ENCODE measurements at regions not wholly inside any gene's neighbourhood (a gene's known extent, or its start where the extent isn't known, plus 50 kb on each side); places are given as distances from the start of the nearest gene placed in this dataset.

DNA sequence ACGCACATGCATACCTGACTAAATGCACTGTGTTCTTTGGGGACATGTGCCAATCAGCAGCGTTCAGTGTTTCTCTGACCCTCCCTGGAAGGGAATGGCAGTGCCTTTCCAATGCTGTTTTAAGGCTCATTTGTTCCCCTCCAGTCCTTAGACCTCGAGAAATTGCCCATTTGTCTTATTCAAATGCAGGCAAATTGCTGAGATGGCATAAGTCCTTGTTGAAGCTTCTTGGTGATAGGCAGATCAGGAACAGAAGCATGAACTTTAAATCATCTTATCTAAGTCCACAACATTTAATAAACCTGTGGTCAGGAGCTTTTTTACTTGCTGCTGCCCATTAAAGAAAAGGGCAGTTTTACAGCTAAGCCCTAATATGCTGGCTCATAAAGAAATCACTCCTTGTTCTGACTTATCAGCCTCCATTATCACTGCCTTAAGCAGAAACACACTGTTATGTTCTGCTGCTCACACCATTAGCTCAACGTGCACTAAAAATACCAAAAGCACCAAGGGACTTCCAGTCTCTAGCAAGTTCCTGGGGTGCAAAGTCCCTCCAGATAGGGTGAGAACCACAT lies 112.9 kb upstream of the LRFN2 start:
- TF ChIP-seq NRF1 (IDR thresholded peaks at IDR 0.05; ENCODE audit: low read depth, low read length) (no peak), SRF (IDR thresholded peaks at IDR 0.05; ENCODE audit: low read depth, low read length) (no peak), TAF1 (IDR thresholded peaks at IDR 0.05; ENCODE audit: low read depth, low read length) (no peak), GABPA (IDR thresholded peaks at IDR 0.05; ENCODE audit: borderline replicate concordance, insufficient read depth, low read length) (no peak), POLR2AphosphoS5 (IDR thresholded peaks at IDR 0.05; ENCODE audit: low read depth, low read length) (no peak), CEBPB (IDR thresholded peaks at IDR 0.05; ENCODE audit: low read depth, low read length) (no peak), SIN3A (conservative IDR thresholded peaks at IDR 0.05 in 1 of 2, IDR thresholded peaks at IDR 0.05 in 1 of 2; ENCODE audit: low read depth in 1 of 2, low read length in 2 of 2) (no peak), EGR1 (IDR thresholded peaks at IDR 0.05; ENCODE audit: borderline replicate concordance, low read depth, low read length) (no peak), YY1 (IDR thresholded peaks at IDR 0.05; ENCODE audit: low read depth, low read length) (no peak), POLR2A (IDR thresholded peaks at IDR 0.05; ENCODE audit: control extremely low read depth in 1 of 2, low read depth in 2 of 2, low read length in 2 of 2) (no peak), TEAD4 (IDR thresholded peaks at IDR 0.05; ENCODE audit: low read depth, low read length) (no peak)
- TF ChIP-seq, protein P1, sequence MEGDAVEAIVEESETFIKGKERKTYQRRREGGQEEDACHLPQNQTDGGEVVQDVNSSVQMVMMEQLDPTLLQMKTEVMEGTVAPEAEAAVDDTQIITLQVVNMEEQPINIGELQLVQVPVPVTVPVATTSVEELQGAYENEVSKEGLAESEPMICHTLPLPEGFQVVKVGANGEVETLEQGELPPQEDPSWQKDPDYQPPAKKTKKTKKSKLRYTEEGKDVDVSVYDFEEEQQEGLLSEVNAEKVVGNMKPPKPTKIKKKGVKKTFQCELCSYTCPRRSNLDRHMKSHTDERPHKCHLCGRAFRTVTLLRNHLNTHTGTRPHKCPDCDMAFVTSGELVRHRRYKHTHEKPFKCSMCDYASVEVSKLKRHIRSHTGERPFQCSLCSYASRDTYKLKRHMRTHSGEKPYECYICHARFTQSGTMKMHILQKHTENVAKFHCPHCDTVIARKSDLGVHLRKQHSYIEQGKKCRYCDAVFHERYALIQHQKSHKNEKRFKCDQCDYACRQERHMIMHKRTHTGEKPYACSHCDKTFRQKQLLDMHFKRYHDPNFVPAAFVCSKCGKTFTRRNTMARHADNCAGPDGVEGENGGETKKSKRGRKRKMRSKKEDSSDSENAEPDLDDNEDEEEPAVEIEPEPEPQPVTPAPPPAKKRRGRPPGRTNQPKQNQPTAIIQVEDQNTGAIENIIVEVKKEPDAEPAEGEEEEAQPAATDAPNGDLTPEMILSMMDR (IDR thresholded peaks at IDR 0.05; ENCODE audit: control extremely low read depth in 1 of 3, insufficient read depth in 1 of 3, low read depth in 1 of 3, low read length in 3 of 3), result no peak
- TF ChIP-seq, protein P2, sequence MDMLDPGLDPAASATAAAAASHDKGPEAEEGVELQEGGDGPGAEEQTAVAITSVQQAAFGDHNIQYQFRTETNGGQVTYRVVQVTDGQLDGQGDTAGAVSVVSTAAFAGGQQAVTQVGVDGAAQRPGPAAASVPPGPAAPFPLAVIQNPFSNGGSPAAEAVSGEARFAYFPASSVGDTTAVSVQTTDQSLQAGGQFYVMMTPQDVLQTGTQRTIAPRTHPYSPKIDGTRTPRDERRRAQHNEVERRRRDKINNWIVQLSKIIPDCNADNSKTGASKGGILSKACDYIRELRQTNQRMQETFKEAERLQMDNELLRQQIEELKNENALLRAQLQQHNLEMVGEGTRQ (IDR thresholded peaks at IDR 0.05; ENCODE audit: low read length), result no peak
